SKM-1 treated with dmso at 0.1 percent for 144 hours (cell line): ENCODE measurements at regions not wholly inside any gene's neighbourhood (a gene's known extent, or its start where the extent isn't known, plus 50 kb on each side); places are given as distances from the start of the nearest gene placed in this dataset.

Experiments
- DNase-seq: peaks from one replicate; lab custom pipeline; 2025; ENCODE audit not compliant: unreplicated experiment; lab: John Stamatoyannopoulos, UW

- DNase-seq: peak; percentile 89
Measured at GRCh38 chr6:225121-225721, 67.1 kb upstream of the DUSP22 start.

- no peak for DNase-seq
Measured at GRCh38 chr6:225907-226306, 66.4 kb upstream of the DUSP22 start.

GRCh38 chr6:226516-227073 lies 65.7 kb upstream of the DUSP22 start:
- no peak for DNase-seq

GRCh38 chr6:227074-227782 lies 65.1 kb upstream of the DUSP22 start:
- DNase-seq: no peak

GRCh38 chr6:227812-228338 lies 64.4 kb upstream of the DUSP22 start:
- no peak for DNase-seq

GRCh38 chr6:228881-229651 lies 63.2 kb upstream of the DUSP22 start:
- DNase-seq: no peak

- no peak for DNase-seq
Measured at GRCh38 chr6:231779-232178, 60.5 kb upstream of the DUSP22 start.

GRCh38 chr6:232982-233640 lies 59.2 kb upstream of the DUSP22 start:
- DNase-seq: no peak

GRCh38 chr6:234706-235372 lies 57.4 kb upstream of the DUSP22 start:
- no peak for DNase-seq

- no peak for DNase-seq
Measured at GRCh38 chr6:235763-236360, 56.4 kb upstream of the DUSP22 start.

GRCh38 chr6:236519-236918 lies 55.8 kb upstream of the DUSP22 start:
- DNase-seq: no peak

- no peak for DNase-seq
Measured at GRCh38 chr6:240151-240550, 52.1 kb upstream of the DUSP22 start.

GRCh38 chr6:241336-241865 lies 50.9 kb upstream of the DUSP22 start:
- no peak for DNase-seq
